Islet of Langerhans (tissue), 1 donor: ENCODE measurements at regions not wholly inside any gene's neighbourhood (a gene's known extent, or its start where the extent isn't known, plus 50 kb on each side); places are given as distances from the start of the nearest gene placed in this dataset.

Experiments used
- FAIRE-seq: peaks from one replicate; lab custom pipeline; 2011; peaks lifted over from hg19 to GRCh38; lab: Jason Lieb, UNC

GRCh38 chr5:171629628-171630349 is 155.8 kb upstream of the SMIM23 start:
- no peak for FAIRE-seq

DNA sequence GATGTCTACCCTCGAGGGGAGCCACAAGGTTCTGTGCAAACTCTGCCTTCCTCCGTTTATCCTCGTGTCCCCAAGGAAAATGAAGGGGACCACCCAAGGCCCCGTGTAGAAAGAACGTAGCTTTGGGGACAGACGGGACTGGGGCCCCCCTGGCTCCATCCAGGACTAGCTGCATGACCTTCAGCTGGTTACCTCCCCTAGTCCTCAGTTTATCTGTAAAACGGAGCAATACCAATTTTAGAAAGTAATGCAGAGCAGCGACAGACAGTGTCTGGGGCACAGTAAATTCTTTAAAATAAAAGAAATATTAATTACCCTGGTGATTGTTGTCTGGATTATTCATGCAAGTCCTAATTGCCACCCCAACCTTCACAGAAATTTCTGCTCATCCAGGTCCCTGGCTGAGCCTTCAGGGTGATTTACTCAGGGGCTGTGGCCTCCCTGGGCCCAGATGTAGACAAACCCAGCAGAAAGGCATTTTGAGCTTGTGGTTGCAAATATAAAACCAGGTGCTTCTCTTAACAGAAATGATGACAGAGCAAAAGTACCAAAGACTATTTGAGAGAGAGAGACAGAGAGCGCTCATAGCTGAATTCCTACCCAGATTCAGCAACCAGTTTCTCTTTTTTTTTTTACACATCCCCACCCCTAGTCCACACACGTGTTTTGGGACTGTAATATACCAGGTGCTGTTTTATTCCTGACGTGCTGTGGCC is 155.1 kb upstream of the SMIM23 start:
- no peak for FAIRE-seq

DNA sequence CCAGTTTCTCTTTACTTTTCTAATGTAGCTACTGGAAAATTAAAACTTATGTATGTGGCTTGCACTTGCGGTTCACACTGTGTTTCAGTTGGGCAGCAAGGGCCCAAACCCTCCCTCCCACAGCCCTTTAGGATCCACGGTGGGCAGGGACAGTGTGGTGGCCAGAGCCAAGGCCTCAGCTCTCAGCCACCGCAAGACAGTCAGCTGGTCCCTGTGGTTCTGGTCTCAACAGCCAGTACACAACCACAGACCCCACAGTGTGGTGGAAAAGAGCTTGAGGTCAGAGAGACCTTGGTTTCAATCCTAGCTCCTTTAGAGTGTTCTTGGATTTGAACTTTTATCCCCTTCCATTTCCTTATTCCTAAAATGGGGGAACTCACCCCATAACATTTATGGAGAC is 153.0 kb upstream of the SMIM23 start:
- no peak for FAIRE-seq

- no peak for FAIRE-seq
Measured at GRCh38 chr5:171633776-171634470, 151.7 kb upstream of the SMIM23 start.

- FAIRE-seq: no peak
Measured at GRCh38 chr5:171634511-171634910, 151.1 kb upstream of the SMIM23 start.

DNA sequence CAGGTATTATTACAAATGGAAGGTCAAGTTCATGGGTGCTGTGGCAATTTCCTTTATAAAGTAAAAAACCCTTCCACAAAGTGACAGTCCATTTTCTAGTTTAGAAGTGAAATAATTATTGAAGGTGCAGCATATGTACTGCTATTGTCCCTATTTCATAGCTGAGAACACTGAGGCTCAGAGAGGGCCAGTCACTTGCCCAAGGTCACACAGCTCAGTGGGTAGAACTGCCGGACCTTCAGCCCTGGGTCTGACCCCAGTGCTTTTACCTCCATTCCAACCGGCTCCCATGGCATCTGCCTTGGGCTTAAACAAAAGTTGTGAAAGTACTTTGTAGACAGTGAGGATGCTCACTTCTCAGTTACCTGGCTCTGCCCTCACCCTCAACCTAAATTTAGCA is 150.6 kb upstream of the SMIM23 start:
- FAIRE-seq: no peak

DNA sequence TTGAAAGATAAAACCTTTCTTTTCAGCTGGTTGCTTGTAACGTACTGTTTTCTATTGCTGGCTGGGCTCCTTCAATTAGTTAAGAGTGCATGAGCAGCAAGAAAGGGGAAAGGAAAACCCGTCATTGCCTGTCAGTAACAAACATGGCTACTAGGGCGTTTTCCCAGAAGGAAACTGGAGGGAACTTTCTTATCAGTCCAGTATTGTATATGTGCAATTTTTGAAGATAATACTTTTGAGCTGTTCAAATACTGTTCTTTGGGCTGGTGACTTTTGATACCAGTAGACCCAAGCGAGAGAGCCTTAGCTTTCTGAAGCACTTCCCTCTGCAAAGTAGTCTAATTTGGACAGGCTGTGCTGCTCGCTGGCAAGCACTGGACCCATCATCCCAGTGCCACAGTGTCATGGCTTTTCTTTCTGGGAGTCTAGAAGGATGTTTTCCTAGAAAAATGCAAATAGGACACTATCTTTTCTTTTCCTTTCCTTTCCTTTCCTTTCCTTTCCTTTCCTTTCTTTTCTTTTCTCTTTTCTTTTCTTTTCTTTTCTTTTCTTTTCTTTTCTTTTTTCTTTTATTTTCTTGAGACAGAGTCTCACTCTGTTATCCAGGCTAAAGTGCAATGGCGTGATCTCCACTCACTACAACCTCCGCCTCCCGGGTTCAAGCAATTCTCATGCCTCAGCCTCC is 149.9 kb upstream of the SMIM23 start:
- no peak for FAIRE-seq

- no peak for FAIRE-seq
Measured at GRCh38 chr5:171637811-171638210, 147.8 kb upstream of the SMIM23 start.

DNA sequence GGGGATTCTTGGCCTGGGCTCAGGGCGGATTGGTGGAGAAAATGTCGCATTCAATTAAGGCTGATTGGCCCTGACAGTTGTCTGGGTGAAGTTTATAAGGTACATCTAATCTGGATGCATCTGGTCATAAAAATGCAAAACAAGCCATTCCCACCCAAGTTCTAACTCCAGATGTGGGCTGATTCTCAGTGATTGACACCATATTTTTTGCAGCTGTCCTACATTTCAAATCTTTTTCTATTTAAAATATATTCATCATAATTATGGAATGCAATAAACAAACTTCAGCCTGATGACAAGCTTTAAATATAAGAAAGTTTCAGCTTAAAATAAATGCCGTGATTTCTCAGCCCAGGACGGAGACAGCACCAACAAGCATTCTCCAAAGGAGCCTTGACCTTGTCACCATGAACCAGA is 146.4 kb upstream of the SMIM23 start:
- FAIRE-seq: no peak

DNA sequence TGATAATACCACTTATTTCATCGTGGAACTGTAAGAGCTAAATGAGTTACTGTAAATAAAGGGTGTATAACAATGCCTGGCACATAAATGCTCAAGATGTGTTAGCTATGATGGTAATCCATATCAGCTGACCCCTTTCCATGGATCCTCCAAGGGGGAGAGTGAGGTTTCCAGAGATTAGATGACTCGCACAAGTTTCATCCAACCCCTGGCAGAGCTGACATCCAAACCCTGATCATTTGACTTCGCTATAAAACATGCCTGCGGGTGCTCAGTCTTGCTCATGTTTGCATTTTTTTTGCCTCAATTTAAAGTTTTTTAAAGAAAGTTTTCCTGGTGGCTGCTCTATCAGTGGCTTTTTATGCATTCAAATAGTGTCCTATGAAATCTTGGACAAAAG is 145.7 kb upstream of the SMIM23 start:
- FAIRE-seq: no peak

GRCh38 chr5:171640480-171640879 is 145.1 kb upstream of the SMIM23 start:
- no peak for FAIRE-seq

DNA sequence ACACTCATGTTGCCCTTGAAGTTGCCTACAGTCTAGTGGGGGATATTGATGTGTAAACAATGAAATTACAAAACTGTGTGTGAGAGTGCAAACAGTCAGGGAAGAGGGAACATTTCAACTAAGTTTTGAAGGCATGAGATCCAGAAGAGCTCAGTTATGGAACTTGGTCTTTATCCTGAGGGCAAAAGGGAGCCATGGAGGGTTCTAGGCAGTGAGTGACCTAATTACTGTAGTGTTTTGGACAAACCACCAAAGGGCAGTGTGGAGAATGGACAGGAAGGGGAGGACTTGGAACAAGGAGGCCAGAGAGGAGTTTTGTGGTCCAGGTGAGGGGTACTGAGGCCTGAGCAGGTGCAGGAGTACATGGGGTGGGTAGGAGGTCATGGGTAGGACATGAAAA is 143.7 kb upstream of the SMIM23 start:
- FAIRE-seq: no peak

DNA sequence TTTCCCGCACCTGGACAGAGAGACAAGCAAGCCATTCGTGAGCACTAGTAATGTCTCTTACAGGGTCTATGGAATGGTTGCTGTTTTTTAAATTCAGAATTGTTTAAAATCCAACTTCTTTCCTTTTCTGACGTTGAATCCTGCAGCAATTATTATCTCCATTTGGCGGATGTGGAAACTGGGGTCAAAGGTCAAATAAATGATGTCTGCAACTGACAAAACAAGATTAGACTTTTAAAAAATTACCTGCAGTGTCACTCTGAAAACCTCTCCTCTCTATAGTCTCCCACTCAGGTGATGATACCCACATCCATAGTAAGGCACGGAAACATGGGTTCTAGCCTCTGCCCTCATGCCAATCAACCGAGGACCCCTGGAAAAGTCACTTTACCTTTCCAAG is 142.7 kb upstream of the SMIM23 start:
- FAIRE-seq: no peak

GRCh38 chr5:171644536-171644935 is 141.1 kb upstream of the SMIM23 start:
- FAIRE-seq: no peak

DNA sequence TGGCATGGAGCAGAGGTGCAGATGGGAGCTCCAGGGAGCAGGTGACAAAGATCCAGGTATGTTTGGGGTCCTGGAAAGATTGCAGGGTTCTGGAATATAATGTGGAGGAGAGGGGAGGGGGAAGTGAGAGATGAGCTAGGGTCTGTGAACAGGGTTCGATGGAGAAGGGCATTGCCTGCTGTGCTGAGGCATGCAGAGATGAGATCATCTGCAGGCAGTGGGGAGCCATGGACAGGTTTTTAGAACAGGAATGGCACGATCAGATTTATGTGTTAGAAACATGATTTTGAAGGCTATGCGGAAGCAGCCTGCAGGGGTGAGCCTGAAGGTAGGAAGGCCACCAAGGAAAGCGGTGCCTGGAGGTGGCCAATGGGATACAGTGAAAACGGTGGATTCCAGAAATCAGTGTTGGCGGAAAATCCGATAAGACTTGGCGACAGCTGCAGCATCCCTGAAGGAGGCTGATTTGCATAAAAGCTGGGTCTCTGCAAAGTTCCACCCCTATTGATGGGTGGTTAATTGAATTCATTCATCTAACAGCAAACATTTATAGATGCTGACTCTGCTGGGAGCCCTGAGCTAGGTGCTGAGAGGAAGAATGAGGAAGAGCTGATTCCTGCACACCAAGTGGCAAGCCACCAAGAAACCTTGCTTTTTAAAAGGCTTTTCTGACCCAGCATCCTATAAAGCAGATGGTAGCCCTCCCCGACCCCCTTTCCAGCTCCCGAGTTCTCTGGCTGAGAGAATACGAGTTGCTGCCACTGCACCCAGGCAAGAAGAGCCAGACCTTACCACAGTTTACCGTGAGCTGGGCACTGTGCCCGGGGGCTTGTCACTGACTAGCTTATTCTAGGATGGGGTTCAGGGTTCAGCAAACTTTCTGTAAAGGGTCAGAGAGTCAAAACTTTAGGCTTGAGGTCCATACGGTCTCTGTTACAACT is 139.2 kb upstream of the SMIM23 start:
- FAIRE-seq: no peak

DNA sequence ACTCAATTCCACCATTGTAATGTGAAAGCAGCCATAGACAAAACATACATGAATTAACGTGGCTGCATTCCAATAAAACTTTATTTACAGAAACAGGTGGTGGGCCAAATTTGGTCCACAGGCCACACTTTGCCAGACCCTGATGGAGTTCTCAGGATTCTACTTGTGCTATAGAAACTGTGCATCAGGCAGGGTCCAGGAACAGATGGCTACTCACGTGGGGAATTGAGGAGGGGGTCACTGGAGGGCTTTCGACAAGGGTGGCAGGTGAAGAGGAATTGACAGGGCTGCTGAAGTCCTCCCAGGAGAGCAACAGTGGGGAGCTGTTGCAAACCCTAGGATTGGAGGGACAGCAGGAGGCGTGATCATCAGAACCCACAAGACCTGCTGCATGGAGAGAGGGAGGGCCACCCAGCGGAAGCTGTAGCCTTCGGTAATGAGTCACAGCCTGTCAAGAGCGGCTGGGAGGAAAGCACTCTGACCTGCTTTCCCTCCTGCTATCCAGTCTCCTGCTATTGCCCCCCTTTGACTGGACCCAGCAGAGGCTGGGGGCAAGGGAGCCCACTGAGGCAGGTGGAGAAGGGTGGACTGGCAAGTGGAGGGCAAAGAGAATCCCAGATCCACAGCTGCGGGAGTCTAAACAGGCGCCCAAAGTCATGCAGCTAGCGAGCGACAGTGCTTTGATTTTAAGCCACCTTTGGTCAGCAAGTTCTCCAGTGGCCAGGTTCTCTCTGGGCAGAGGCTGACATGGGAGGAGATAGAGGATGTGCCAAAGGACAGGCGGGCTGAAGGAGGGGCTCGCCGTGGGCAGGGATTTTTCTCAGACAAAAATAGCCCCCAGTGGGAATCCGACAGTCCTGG is 138.3 kb upstream of the SMIM23 start:
- FAIRE-seq: no peak

GRCh38 chr5:171647904-171648260 is 137.7 kb upstream of the SMIM23 start:
- FAIRE-seq: no peak

- no peak for FAIRE-seq
Measured at GRCh38 chr5:171648279-171649074, 137.1 kb upstream of the SMIM23 start.

- FAIRE-seq: no peak
Measured at GRCh38 chr5:171649075-171649401, 136.6 kb upstream of the SMIM23 start.

GRCh38 chr5:171650597-171650996 is 135.0 kb upstream of the SMIM23 start:
- no peak for FAIRE-seq
